HFFc6 (cell line): ENCODE measurements at regions not wholly inside any gene's neighbourhood (a gene's known extent, or its start where the extent isn't known, plus 50 kb on each side); places are given as distances from the start of the nearest gene placed in this dataset.

Source experiments
- DNase-seq: peaks from one replicate; pipeline ENCODE4 v3.0.0-alpha.2; 2018
- H3K27ac Mint-ChIP-seq: 2 replicates; pipeline ENCODE4 v1.8.0; 2020; ENCODE audit warnings: mild to moderate bottlenecking, mixed read lengths
- H3K27me3 Mint-ChIP-seq: 2 replicates; pipeline ENCODE4 v1.8.0; 2021; ENCODE audit warnings: mild to moderate bottlenecking, moderate library complexity, mixed read lengths; ENCODE audit not compliant: insufficient read depth
- H3K36me3 Mint-ChIP-seq: 2 replicates; pipeline ENCODE4 v1.8.0; 2021; ENCODE audit warnings: low read depth, mixed read lengths
- H3K4me1 Mint-ChIP-seq: 2 replicates; pipeline ENCODE4 v1.8.0; 2020; ENCODE audit warnings: low read depth, mixed read lengths
- H3K4me3 Mint-ChIP-seq: 2 replicates; pipeline ENCODE4 v1.8.0; 2020; ENCODE audit warnings: mild to moderate bottlenecking, moderate library complexity, mixed read lengths
- H3K9me3 Mint-ChIP-seq: 2 replicates; pipeline ENCODE4 v1.8.0; 2020; ENCODE audit warnings: mild to moderate bottlenecking, mixed read lengths
- CTCF ChIP-seq: fragments of 200-600 bp; sonication (generic); IDR thresholded peaks from 2 replicates; pipeline ENCODE4 v1.5.0; 2021; ENCODE audit warnings: antibody characterized with exemption, mild to moderate bottlenecking

DNA sequence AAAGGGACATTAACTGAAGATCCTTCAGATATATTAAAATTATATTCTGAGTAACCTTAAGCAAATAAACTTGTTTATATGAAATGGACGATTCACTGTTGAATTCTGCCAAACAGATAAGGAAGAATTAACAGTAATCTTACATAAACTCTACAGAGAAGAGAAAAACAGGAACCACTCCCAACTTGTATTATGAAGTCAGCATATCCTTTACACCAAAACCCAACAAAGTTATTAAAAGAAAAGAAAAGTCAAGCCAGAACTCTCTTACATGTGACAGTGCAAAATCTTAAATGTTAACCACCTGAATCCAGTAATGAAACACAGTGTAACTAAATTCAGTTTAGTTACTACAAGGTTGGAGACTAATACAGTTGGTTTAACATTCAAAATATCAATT is 185.8 kb downstream of the DEPDC1B start:
- Mint-ChIP-seq H3K9me3 (peaks cover 3% of the 10 kb centered on the region; the same call in 1 of the 2 replicates), H3K36me3 (no peaks in the 10 kb centered on the region), H3K27me3 (peaks cover 1% of the 10 kb centered on the region), H3K4me1 (no peaks in the 10 kb centered on the region), H3K27ac (no peak overlapping the region), H3K4me3 (no peak overlapping the region)
- TF ChIP-seq CTCF = no peak
- DNase-seq = no peak

- TF ChIP-seq CTCF = no peak
- DNase-seq = no peak
- Mint-ChIP-seq H3K27ac (no peak overlapping the region), H3K9me3 (peaks cover 3% of the 10 kb centered on the region; the same call in 1 of the 2 replicates), H3K4me1 (no peaks in the 10 kb centered on the region), H3K4me3 (no peak overlapping the region), H3K27me3 (no peaks in the 10 kb centered on the region; the same call in 1 of the 2 replicates), H3K36me3 (no peaks in the 10 kb centered on the region)
These were observed 187.8 kb downstream of the DEPDC1B start for GRCh38 chr5:60512117-60512516.

GRCh38 chr5:60510663-60511062 is 189.3 kb downstream of the DEPDC1B start:
- peaks cover 3% of the 10 kb centered on the region; the same call in 1 of the 2 replicates for H3K9me3 Mint-ChIP-seq
- no peak for TF ChIP-seq CTCF
- H3K27me3 Mint-ChIP-seq = no peaks in the 10 kb centered on the region; the same call in 1 of the 2 replicates
- H3K4me3 Mint-ChIP-seq = no peak overlapping the region
- H3K4me1 Mint-ChIP-seq = no peaks in the 10 kb centered on the region
- DNase-seq = no peak
- H3K36me3 Mint-ChIP-seq = no peaks in the 10 kb centered on the region
- no peak overlapping the region for H3K27ac Mint-ChIP-seq

DNA sequence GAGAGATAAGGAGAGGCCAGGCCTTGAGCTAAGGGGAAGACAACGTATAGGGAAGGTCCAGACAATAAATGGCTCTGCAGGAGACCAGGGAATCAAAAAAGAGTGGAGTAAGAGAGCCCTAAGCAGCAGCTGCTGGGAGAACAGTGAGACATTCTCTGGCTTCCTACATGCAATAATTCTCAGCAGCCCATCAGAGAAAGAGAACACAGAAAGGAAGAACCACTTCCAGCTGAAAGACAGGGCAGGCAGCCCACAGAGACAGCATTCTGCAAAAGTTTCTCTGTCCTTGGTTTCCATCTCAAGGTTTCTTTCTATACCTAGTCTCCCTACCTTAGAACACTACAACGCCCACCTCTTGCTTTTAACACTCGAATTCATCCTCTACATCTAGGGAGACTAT is 189.9 kb downstream of the DEPDC1B start:
- Mint-ChIP-seq H3K36me3 (no peaks in the 10 kb centered on the region), H3K9me3 (peaks cover 3% of the 10 kb centered on the region; the same call in 1 of the 2 replicates), H3K27ac (no peak overlapping the region), H3K27me3 (no peaks in the 10 kb centered on the region; the same call in 1 of the 2 replicates), H3K4me3 (no peak overlapping the region), H3K4me1 (no peaks in the 10 kb centered on the region)
- DNase-seq = no peak
- no peak for TF ChIP-seq CTCF

DNA sequence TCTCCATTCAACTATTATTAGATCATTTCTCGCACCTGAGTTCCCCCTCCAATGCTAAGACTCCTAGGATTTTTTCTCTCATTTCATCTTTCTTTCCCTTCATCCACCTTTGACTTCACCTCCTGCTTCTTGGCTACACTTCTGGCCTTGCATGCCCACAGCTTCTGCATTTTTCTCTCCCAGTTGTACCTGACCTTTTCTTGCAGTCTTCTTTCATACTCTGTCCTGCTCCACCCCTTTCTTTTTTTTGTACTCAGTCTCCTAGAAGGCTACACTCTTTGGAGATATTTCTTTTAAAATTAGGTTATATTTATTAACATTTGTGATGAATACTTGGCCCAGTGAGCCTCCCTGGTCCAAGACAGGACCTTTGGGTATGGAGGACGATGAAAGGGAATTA is 190.4 kb downstream of the DEPDC1B start:
- Mint-ChIP-seq H3K4me3 (no peak overlapping the region), H3K27me3 (no peaks in the 10 kb centered on the region; the same call in 1 of the 2 replicates), H3K4me1 (no peaks in the 10 kb centered on the region), H3K9me3 (peaks cover 3% of the 10 kb centered on the region; the same call in 1 of the 2 replicates), H3K36me3 (no peaks in the 10 kb centered on the region), H3K27ac (no peak overlapping the region)
- no peak for TF ChIP-seq CTCF
- no peak for DNase-seq

DNA sequence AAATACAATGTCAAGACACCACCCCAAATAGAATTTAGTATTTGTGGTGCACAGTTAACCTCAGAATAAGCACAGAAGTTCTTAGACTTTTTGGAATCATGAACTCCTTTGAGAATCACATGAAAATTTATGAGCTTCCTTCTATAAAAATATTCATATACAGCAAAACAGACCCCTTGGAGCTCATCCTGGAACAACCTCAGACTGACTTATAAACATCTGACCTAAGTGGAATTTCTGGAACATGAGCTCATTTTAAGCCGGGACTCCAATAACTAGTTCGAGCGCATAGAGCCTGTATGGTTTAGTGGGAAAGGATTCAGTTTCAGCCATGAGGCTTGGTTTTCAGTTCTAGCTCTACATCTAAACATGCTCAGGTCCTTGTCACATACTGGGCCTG is 192.3 kb downstream of the DEPDC1B start:
- no peak overlapping the region for H3K27ac Mint-ChIP-seq
- TF ChIP-seq CTCF = no peak
- no peaks in the 10 kb centered on the region for H3K36me3 Mint-ChIP-seq
- no peak for DNase-seq
- no peak overlapping the region for H3K4me3 Mint-ChIP-seq
- no peaks in the 10 kb centered on the region for H3K4me1 Mint-ChIP-seq
- H3K9me3 Mint-ChIP-seq = peaks cover 3% of the 10 kb centered on the region; the same call in 1 of the 2 replicates
- H3K27me3 Mint-ChIP-seq = no peaks in the 10 kb centered on the region; the same call in 1 of the 2 replicates
